Choroid plexus epithelial cell (primary cell): ENCODE measurements at regions not wholly inside any gene's neighbourhood (a gene's known extent, or its start where the extent isn't known, plus 50 kb on each side); places are given as distances from the start of the nearest gene placed in this dataset.

Source experiments
- DNase-seq: peaks from one replicate; pipeline ENCODE4 v3.0.0-alpha.2; 2010; ENCODE audit warnings: low read depth
- H3K4me3 ChIP-seq: 2 replicates; pipeline ENCODE4 v1.5.1; 2011; ENCODE audit warnings: low read depth, mild to moderate bottlenecking, control low read depth, low read length, moderate library complexity
- TF ChIP-seq, protein P1 (sequence below): conservative IDR thresholded peaks from 2 replicates; pipeline ENCODE4 v1.5.1; 2011; ENCODE audit warnings: low read depth, mild to moderate bottlenecking, control low read depth, inconsistent platforms, low read length, moderate library complexity

DNA sequence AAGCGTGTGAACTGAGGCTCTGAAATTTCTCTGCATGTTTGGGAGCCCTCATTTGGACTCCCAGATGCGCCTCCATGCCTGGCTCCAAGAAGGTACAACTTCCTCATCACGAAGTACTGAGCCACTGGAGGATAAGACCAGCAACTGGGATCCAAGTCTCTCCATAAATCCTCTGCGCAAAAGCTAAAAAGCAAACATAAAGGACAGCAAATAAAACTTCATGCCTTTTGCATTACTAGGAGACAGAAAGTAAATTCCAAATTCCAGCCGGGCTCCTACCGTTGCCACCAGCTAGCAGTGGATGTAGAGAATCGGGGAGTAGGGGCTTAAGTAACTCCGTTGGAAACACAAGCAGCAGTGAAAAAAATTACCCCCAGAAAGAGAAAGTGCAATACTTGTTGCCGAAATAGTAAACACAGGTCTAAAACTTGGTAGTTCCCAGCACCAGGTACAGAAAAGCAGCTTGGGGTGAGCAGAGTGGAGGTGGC lies 477.1 kb upstream of the TENM3 start:
- no peak for DNase-seq
- no peak overlapping the region for H3K4me3 ChIP-seq
- TF ChIP-seq, protein P1, sequence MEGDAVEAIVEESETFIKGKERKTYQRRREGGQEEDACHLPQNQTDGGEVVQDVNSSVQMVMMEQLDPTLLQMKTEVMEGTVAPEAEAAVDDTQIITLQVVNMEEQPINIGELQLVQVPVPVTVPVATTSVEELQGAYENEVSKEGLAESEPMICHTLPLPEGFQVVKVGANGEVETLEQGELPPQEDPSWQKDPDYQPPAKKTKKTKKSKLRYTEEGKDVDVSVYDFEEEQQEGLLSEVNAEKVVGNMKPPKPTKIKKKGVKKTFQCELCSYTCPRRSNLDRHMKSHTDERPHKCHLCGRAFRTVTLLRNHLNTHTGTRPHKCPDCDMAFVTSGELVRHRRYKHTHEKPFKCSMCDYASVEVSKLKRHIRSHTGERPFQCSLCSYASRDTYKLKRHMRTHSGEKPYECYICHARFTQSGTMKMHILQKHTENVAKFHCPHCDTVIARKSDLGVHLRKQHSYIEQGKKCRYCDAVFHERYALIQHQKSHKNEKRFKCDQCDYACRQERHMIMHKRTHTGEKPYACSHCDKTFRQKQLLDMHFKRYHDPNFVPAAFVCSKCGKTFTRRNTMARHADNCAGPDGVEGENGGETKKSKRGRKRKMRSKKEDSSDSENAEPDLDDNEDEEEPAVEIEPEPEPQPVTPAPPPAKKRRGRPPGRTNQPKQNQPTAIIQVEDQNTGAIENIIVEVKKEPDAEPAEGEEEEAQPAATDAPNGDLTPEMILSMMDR: no peak

DNA sequence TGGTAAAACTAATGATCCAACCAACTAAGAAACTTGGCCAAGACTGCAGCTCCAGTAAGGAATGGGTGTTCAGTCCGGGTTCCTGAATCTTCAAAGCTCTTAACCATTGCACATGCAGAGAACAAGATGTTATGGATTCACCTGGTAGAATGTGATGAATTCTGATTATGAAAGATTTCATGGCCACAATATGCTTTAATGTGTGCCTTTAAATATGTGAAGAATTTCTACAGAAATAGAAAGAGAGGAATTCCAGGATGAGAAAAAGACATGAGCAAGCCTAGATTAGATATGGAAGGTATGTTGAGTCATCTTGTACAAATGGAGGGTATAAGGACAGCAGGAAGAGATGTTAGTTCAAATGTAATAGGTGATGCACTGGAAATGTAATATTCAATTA lies 472.2 kb upstream of the TENM3 start:
- TF ChIP-seq, protein P1: no peak
- H3K4me3 ChIP-seq: no peak overlapping the region
- peak; percentile 27 for DNase-seq

DNA sequence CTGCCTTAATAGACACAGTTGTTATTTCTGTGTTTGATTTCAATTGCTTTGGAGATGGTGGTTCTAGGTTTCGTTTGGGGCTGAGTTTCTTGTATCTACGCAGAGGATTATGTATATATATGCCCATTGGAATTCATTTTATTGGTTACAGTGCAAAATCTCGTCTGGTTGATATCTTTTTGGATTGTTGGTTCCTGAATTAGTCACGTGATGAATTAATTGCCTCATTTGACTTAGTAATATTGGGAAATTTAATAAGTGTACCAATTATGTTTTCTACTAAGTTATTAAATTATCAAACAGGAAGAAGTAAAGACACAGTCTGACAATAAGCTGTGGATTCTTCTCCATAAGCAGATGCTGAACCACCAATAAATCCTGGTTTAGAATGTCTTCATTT lies 467.9 kb upstream of the TENM3 start:
- TF ChIP-seq, protein P1: no peak
- no peak overlapping the region for H3K4me3 ChIP-seq
- no peak for DNase-seq

DNA sequence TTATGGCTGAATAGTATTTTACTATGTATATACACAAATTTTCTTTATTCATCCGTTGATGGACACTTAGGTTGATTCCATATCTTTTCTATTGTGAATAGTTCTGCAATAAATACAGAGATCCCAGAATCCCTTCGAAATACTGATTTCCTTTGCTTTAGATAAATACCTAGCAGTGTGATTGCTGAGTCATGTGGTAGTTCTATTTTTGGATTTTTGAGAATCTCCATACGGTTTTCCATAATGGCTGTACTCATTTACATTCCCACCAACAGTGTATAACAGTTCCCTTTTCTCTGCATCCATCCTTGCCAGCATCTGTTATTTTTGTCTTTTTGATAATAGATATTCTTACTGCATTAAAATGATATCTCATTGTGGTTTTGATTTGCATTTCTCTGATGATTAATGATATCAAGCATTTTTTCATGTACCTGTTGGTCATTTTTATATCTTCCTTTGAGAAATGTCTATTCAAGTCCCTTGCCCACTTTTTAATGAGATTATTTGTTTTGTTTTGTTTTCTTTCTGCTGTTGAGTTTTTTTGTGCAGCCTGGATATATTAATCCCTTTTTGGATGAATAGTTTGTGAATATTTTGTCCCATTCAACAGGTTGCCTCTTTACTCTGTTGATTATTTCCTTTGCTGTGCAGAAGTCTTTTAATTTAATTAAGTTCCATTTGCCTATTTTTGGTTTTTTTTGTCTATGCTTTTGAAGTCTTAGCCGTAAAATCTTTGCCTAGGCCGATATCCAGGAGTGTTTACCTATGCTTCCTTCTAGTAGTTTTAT lies 466.7 kb upstream of the TENM3 start:
- TF ChIP-seq, protein P1: no peak
- no peak overlapping the region for H3K4me3 ChIP-seq
- no peak for DNase-seq

DNA sequence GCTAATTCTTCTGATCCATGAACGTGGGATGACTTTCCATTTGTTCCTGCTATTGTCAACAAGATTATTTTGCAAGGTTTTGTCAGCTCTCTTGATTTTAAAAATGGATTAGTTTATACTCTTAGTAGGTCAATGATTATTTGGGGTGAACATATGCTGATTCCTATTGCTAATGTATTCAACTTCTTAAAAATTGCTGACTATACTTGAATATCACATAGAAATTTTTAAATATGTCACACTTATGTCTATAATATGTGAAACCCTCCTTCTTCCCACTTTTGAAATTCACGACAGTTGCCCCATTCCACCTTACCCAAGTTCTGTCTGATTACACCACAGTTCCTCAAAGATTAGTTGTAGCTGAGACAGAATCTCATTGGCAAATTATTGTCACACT lies 465.7 kb upstream of the TENM3 start:
- DNase-seq: no peak
- H3K4me3 ChIP-seq: no peak overlapping the region
- TF ChIP-seq, protein P1: no peak

DNA sequence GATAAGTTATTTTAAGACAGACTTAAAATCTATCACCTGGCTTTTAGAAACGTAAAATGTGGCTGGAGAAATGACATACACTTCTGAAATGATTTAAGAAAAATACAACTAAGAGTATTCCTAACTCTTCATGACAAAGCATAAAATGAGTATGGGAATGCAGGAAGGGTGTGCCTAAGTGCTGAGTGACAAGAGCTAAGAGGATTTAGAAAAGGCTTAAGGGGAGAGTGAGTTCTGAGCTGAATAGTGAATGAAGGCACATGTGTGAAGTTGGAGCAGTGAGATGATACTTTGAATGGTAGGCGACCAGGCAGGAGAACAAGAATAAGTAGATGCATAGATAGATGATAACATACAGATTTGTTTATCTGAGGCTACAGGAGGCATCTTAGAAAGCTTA lies 458.3 kb upstream of the TENM3 start:
- H3K4me3 ChIP-seq: no peak overlapping the region
- TF ChIP-seq, protein P1: no peak
- no peak for DNase-seq

DNA sequence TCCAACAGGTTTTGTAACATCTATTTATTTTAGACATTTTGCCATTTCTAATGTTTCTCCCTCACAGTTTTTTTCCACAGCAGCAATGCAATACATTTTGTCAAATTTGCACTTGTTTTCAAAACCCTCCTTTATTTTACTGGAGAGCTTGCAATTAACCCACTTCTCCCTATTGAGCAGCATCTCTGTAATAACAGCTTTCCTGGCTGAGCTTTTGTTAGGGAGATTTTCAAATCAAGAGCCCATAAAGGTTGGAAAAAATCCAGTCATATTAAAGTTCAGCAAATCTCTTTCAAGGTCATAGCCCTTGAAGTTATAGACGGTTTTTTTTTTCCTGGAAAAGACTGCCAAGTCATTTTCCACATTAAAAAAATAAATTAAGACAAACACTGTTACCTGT lies 450.6 kb upstream of the TENM3 start:
- no peak for DNase-seq
- TF ChIP-seq, protein P1: no peak

More for the DNA sequence above, 450.6 kb upstream of the TENM3 start:
- H3K4me3 ChIP-seq: no peak overlapping the region
